ENCODE measurements at regions not wholly inside any gene's neighbourhood (a gene's known extent, or its start where the extent isn't known, plus 50 kb on each side); places are given as distances from the start of the nearest gene placed in this dataset.

DNA sequence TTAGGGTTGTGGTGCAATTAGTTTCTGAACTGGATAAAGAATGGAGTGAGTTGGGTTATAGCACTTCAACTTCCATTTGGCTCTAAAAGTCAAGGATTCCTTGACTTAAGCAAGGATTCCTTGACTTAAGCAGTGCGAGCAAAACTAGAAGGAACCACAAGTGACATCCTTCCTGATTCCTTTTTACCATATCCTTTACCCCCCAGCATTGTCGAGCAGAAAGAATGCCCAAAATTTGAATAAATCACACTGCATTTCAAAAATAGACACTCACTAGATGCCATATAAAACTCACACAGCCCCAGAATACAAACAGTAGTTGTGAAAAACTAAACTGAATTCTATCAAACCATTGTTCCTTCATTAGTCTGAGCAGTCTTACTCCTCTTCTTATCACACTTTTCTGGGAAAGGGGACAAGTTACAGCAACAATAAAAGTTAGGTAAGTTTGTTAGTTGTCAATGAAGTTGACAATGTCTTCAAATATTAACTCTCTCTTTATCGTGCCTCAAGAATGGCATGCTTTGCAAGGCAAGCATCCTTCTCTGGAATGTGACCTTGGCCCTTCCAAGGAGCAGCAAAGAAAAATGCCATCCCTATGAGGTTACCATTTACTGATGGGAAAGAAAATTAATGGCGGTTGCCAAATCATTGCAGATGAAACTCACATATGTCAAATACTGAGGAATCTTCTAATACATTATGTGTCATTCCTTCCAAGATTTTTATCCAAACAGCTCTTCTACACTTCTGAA, 273.3 kb upstream of the ANKRD55 start:
- H3K27ac Mint-ChIP-seq: no peak overlapping the region
- H3K27me3 Mint-ChIP-seq: no peaks in the 10 kb centered on the region
- DNase-seq (no peak), ATAC-seq (no peak)
- H3K36me3 Mint-ChIP-seq (ENCODE audit: low read depth): no peaks in the 10 kb centered on the region
- no peak overlapping the region for H3K4me3 Mint-ChIP-seq
- POLR2A ChIA-PET: no interaction called here
- TF ChIP-seq, protein P1, sequence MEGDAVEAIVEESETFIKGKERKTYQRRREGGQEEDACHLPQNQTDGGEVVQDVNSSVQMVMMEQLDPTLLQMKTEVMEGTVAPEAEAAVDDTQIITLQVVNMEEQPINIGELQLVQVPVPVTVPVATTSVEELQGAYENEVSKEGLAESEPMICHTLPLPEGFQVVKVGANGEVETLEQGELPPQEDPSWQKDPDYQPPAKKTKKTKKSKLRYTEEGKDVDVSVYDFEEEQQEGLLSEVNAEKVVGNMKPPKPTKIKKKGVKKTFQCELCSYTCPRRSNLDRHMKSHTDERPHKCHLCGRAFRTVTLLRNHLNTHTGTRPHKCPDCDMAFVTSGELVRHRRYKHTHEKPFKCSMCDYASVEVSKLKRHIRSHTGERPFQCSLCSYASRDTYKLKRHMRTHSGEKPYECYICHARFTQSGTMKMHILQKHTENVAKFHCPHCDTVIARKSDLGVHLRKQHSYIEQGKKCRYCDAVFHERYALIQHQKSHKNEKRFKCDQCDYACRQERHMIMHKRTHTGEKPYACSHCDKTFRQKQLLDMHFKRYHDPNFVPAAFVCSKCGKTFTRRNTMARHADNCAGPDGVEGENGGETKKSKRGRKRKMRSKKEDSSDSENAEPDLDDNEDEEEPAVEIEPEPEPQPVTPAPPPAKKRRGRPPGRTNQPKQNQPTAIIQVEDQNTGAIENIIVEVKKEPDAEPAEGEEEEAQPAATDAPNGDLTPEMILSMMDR (IDR thresholded peaks at IDR 0.05): no peak
- peaks cover 6% of the 10 kb centered on the region for H3K4me1 Mint-ChIP-seq (ENCODE audit: low read depth)
- intact Hi-C loops (cut with micrococcal nuclease): no loop called here
- H3K9me3 Mint-ChIP-seq: peaks cover 2% of the 10 kb centered on the region
- CTCF ChIA-PET: no interaction called here

DNA sequence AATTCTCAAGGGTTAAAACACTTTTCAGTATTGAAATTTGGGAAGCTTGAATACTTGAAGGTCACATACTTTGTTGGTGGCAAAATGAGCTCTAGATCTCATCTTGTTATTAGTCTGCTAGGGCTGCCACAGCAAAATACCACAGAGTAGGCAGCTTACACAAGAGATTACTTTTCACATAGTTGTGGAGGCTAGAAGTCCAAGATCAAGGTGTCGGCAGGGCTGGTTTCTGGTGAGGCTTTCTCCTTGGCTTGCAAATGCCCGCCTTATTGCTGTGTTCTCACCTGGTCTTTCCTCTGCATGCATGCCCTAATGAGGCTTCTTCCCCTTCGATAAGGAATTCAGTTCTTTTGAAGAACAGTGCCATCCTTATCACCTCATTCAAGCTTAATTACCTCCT, 270.8 kb upstream of the ANKRD55 start:
- Mint-ChIP-seq H3K27ac (no peak overlapping the region), H3K9me3 (peaks cover 2% of the 10 kb centered on the region), H3K27me3 (no peaks in the 10 kb centered on the region), H3K36me3 (ENCODE audit: low read depth) (no peaks in the 10 kb centered on the region), H3K4me3 (no peak overlapping the region), H3K4me1 (ENCODE audit: low read depth) (peaks cover 6% of the 10 kb centered on the region)
- ATAC-seq: no peak
- DNase-seq: no peak
- TF ChIP-seq, protein P1 (IDR thresholded peaks at IDR 0.05): no peak
- ChIA-PET CTCF (no interaction called here), POLR2A (no interaction called here)
- intact Hi-C loops (cut with micrococcal nuclease): no loop called here

DNA sequence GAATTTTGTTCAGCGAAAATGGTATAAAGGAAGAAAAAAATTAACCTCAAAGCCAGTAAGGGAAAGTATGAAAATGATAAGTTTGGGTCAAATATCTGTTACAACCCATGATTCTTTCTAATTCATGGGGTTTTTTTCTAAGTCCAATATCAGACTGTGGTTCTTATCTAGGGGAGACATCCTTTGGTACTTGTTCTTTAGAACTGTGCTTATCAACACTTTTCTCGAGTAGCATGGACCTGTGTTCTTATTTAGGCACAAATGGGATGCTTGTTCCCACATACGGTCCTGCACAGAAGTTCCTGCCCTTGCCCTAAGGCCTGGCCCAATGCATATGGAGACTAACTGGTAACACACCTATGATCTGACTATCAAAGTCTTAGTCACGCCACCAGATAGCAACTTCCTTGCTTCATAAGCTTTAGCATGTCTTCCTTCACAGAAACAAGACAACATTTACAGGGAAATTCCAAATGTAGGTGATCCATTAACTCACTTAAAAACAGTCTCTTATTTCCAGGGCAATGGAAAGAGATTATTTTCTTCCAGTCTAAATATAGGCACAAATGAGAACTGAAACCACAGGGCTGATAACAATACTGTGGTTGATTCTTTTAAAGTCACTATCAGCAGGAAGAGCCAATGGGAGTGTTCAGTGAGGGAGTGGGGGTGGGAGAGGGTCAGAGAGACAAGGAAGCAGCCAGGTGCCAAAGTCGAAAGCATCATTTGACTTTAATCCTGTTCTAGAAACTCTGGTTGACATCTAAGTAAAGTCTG, 268.8 kb upstream of the ANKRD55 start:
- ChIA-PET POLR2A (no interaction called here), CTCF (no interaction called here)
- Mint-ChIP-seq H3K27me3 (no peaks in the 10 kb centered on the region), H3K36me3 (ENCODE audit: low read depth) (no peaks in the 10 kb centered on the region), H3K4me1 (ENCODE audit: low read depth) (peaks cover 8% of the 10 kb centered on the region), H3K9me3 (peaks cover 2% of the 10 kb centered on the region), H3K4me3 (no peak overlapping the region), H3K27ac (no peak overlapping the region)
- DNase-seq (no peak), ATAC-seq (no peak)
- TF ChIP-seq, protein P1 (IDR thresholded peaks at IDR 0.05): no peak
- intact Hi-C loops (cut with micrococcal nuclease): no loop called here

DNA sequence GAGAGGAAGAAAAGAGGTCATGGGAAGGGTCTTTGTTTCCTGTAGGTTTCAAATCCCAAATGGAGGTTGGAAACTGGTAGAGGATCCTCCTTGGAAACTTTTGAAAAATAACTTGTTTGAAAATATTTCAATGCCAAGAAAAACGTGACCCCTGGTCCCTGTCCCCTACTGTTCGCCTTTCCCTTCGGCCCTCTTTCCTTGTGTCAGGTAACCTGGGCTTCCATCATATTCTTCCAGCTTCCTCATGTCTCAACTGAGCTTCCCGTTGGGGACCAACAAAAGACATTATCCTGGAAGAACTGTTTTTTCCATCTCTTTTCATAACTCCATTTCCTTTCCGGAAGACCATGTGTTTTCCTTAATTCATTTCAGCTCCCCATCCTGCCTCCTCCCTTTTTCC, 266.8 kb upstream of the ANKRD55 start:
- H3K9me3 Mint-ChIP-seq: peaks cover 2% of the 10 kb centered on the region
- intact Hi-C loops (cut with micrococcal nuclease): no loop called here
- H3K27ac Mint-ChIP-seq: no peak overlapping the region
- no peaks in the 10 kb centered on the region for H3K27me3 Mint-ChIP-seq
- TF ChIP-seq, protein P1 (IDR thresholded peaks at IDR 0.05): no peak
- H3K4me1 Mint-ChIP-seq (ENCODE audit: low read depth): peaks cover 11% of the 10 kb centered on the region
- ATAC-seq (no peak), DNase-seq (no peak)
- ChIA-PET CTCF (interaction anchor here (1.0 to 1.4 kb wide), 2 partner anchors 230 to 338 kb away, joined by 3 read pairs; no protein-coding TSS in a partner anchor), POLR2A (no interaction called here)
- no peaks in the 10 kb centered on the region for H3K36me3 Mint-ChIP-seq (ENCODE audit: low read depth)
- H3K4me3 Mint-ChIP-seq: no peak overlapping the region

DNA sequence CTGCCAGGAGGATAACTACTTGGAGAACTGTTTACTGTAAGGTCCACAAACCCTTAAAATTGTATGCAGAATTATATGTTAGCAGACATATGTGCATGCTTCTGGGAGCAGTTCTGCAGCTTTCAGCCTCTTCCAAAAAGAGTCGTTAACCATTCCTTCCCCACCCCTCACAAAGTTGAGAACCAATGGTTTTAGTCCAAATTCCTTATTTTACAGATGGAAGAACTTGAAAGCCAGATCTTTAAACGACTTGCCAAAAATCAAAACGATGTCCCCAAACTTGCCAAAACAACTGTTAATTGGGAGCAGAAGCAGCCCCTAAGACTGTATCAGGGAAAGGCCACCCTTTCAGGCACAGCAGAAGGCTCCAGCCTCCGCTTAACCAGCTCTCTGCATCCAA, 266.4 kb upstream of the ANKRD55 start:
- H3K4me3 Mint-ChIP-seq: no peak overlapping the region
- POLR2A ChIA-PET: no interaction called here
- H3K4me1 Mint-ChIP-seq (ENCODE audit: low read depth): peaks cover 11% of the 10 kb centered on the region
- H3K27ac Mint-ChIP-seq: no peak overlapping the region
- CTCF ChIA-PET: interaction anchor here (1.0 to 1.4 kb wide), 2 partner anchors 229 to 339 kb away, joined by 3 read pairs; no protein-coding TSS in a partner anchor
- intact Hi-C loops (cut with micrococcal nuclease): no loop called here
- ATAC-seq (no peak), DNase-seq (no peak)
- H3K27me3 Mint-ChIP-seq: no peaks in the 10 kb centered on the region
- H3K36me3 Mint-ChIP-seq (ENCODE audit: low read depth): no peaks in the 10 kb centered on the region
- TF ChIP-seq, protein P1 (IDR thresholded peaks at IDR 0.05): no peak
- H3K9me3 Mint-ChIP-seq: peaks cover under 1% of the 10 kb centered on the region

All from activated CD8-positive, alpha-beta T cell treated with anti-CD3 and anti-CD28 coated beads for 36 hours (primary cell).